Progenitor cell of endocrine pancreas (in vitro differentiated cells): ENCODE measurements at regions not wholly inside any gene's neighbourhood (a gene's known extent, or its start where the extent isn't known, plus 50 kb on each side); places are given as distances from the start of the nearest gene placed in this dataset.
A peak's percentile ranks its signal among the peaks of the same experiment; 100 is the strongest.

Experiments
- DNase-seq: peaks from one replicate; pipeline ENCODE4 v3.0.0; 2021; ENCODE audit warnings: low spot score; ENCODE audit not compliant: unreplicated experiment
- H3K27ac Mint-ChIP-seq: 2 replicates; pipeline ENCODE4 v1.8.0; 2021; ENCODE audit warnings: mild to moderate bottlenecking, moderate library complexity, mixed read lengths
- H3K27me3 Mint-ChIP-seq: 2 replicates; pipeline ENCODE4 v1.8.0; 2021; ENCODE audit warnings: mixed read lengths
- H3K36me3 Mint-ChIP-seq: 2 replicates; pipeline ENCODE4 v1.8.0; 2022; ENCODE audit warnings: mixed read lengths; ENCODE audit not compliant: insufficient read depth
- H3K4me1 Mint-ChIP-seq: 2 replicates; pipeline ENCODE4 v1.8.0; 2021; ENCODE audit warnings: low read depth, mixed read lengths
- H3K4me3 Mint-ChIP-seq: 2 replicates; pipeline ENCODE4 v1.8.0; 2021; ENCODE audit warnings: low read depth, mild to moderate bottlenecking, moderate library complexity, mixed read lengths
- H3K9me3 Mint-ChIP-seq: 2 replicates; pipeline ENCODE4 v1.8.0; 2021; ENCODE audit warnings: low read depth, mixed read lengths
- CTCF ChIP-seq: fragments of 200-600 bp; sonication (generic); IDR thresholded peaks from one replicate; pipeline ENCODE4 v1.5.0; 2021; ENCODE audit warnings: antibody characterized with exemption, mild to moderate bottlenecking; ENCODE audit not compliant: unreplicated experiment

DNA sequence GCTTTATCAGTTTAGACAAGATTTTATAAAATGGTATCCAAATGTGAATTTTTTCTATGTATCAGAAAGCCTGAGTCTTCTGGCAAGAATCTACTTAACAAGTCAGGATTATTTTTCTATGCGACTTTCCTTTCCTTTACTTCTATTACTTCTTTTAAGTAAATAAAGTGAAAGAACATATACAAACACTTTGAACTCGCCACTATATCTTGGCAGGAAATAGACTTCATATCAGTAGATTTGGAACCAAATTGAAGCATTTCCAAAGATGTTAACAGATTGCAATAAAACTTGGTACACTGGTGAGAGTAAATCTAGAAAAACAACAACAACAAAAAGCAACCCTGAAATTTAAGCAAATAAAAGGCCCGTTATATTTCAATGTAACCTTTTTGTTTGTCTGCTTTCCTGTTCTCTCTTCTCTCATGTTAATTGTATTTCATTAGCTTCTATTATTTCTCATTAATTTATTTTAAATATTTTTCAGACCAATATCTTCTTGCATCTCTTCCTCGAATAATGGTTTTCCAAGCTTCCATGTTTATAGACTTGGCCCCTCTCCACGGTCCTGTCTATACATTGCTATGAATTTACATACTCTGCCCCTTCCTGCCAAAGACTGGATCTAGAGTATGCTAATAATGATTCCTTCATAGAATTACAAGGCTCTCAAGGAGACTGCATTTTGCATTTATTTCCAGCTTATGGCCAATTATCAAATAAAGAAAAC lies 843.6 kb downstream of the ADGRL2 start:
- Mint-ChIP-seq H3K27me3 (no peaks in the 10 kb centered on the region), H3K9me3 (no peaks in the 10 kb centered on the region), H3K4me1 (peaks cover 1% of the 10 kb centered on the region), H3K36me3 (no peaks in the 10 kb centered on the region), H3K27ac (no peak overlapping the region), H3K4me3 (no peak overlapping the region)
- no peak for TF ChIP-seq CTCF
- no peak for DNase-seq

- no peaks in the 10 kb centered on the region for H3K9me3 Mint-ChIP-seq
- no peaks in the 10 kb centered on the region for H3K4me1 Mint-ChIP-seq
- H3K4me3 Mint-ChIP-seq, result no peak overlapping the region
- DNase-seq, result no peak
- H3K36me3 Mint-ChIP-seq, result no peaks in the 10 kb centered on the region
- no peaks in the 10 kb centered on the region for H3K27me3 Mint-ChIP-seq
- no peak for TF ChIP-seq CTCF
- no peak overlapping the region for H3K27ac Mint-ChIP-seq
Measured at GRCh38 chr1:82640352-82640751, 839.6 kb downstream of the ADGRL2 start.

GRCh38 chr1:82634266-82634665 lies 833.5 kb downstream of the ADGRL2 start:
- H3K4me1 Mint-ChIP-seq, result peaks cover 4% of the 10 kb centered on the region

DNA sequence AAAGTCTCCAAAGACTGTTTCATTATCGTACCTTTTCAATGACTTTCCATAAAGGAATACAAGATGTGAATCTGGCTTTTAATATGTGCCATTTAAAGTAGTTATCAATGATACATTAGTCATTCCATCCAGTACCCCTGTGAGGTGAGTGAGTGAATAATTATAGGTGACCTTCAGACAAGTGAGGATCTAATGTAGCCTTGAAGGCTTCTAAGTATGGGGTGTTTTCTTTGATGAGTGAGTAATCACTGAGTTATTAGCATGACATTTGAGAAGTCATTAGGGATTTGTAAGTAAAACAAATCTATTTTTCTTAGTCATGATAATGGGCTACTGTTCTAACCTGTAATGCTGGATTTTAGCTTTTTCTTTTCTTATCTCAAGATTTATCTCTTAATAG lies 831.4 kb downstream of the ADGRL2 start:
- Mint-ChIP-seq H3K27me3 (no peaks in the 10 kb centered on the region), H3K4me3 (no peak overlapping the region), H3K9me3 (peaks cover 1% of the 10 kb centered on the region), H3K4me1 (peaks cover 4% of the 10 kb centered on the region), H3K36me3 (no peaks in the 10 kb centered on the region), H3K27ac (peak overlapping the region; percentile 37)
- no peak for DNase-seq
- TF ChIP-seq CTCF, result no peak

More at GRCh38 chr1:82634266-82634665, 833.5 kb downstream of the ADGRL2 start:
- Mint-ChIP-seq H3K27ac (no peak overlapping the region), H3K4me3 (no peak overlapping the region), H3K27me3 (no peaks in the 10 kb centered on the region), H3K9me3 (no peaks in the 10 kb centered on the region), H3K36me3 (no peaks in the 10 kb centered on the region)
- no peak for DNase-seq
- TF ChIP-seq CTCF, result no peak

GRCh38 chr1:82628887-82629286 lies 828.2 kb downstream of the ADGRL2 start:
- Mint-ChIP-seq H3K27me3 (no peaks in the 10 kb centered on the region), H3K36me3 (peaks cover 3% of the 10 kb centered on the region), H3K4me3 (no peak overlapping the region), H3K27ac (no peak overlapping the region), H3K4me1 (peaks cover 4% of the 10 kb centered on the region), H3K9me3 (peaks cover 13% of the 10 kb centered on the region)
- no peak for TF ChIP-seq CTCF
- DNase-seq, result no peak
